Activated B cell treated with CpG ODN at 0.5 μM for 24 hours (primary cell): ENCODE measurements at regions not wholly inside any gene's neighbourhood (a gene's known extent, or its start where the extent isn't known, plus 50 kb on each side); places are given as distances from the start of the nearest gene placed in this dataset.
"Not testable (repeated sequence)": the region's sequence is repeated elsewhere in the genome, so short reads cannot be mapped to it uniquely, and the experiment has no call there.

Experiments used
- ATAC-seq: fragments of 200-7000 bp; cut with Tn5 transposase; one replicate; pipeline ENCODE4 v1.10.0; 2021; ENCODE audit warnings: low read depth, mild to moderate bottlenecking, moderate library complexity
- CTCF ChIA-PET: fragments of 350-600 bp; sonication (Branson Sonifier 250); formaldehyde crosslinking; loops from one replicate; lab custom pipeline; 2021; ENCODE audit warnings: antibody characterized with exemption; lab: Charles Lee
- POLR2A ChIA-PET: fragments of 350-600 bp; sonication (Branson Sonifier 250); formaldehyde crosslinking; loops from one replicate; lab custom pipeline; 2021; ENCODE audit warnings: antibody characterized with exemption; lab: Charles Lee
- DNase-seq: peaks from one replicate; pipeline ENCODE4 v3.0.0; 2022
- H3K27ac Mint-ChIP-seq: one replicate; pipeline ENCODE4 v1.8.0; 2020; ENCODE audit warnings: mixed read lengths
- H3K27me3 Mint-ChIP-seq: one replicate; pipeline ENCODE4 v1.8.0; 2021; ENCODE audit warnings: mixed read lengths
- H3K36me3 Mint-ChIP-seq: one replicate; pipeline ENCODE4 v1.8.0; 2021; ENCODE audit warnings: low read depth, mixed read lengths
- H3K4me1 Mint-ChIP-seq: one replicate; pipeline ENCODE4 v1.8.0; 2021; ENCODE audit warnings: mixed read lengths
- H3K4me3 Mint-ChIP-seq: one replicate; pipeline ENCODE4 v1.8.0; 2020; ENCODE audit warnings: mild to moderate bottlenecking, mixed read lengths
- H3K9me3 Mint-ChIP-seq: one replicate; pipeline ENCODE4 v1.8.0; 2020; ENCODE audit warnings: mixed read lengths
- CTCF ChIP-seq: fragments of 200-600 bp; IDR thresholded peaks from one replicate; pipeline ENCODE4 v1.8.0; 2022; ENCODE audit warnings: antibody characterized with exemption, mild to moderate bottlenecking
- intact Hi-C: fragments of 100-400 bp; cut with micrococcal nuclease; formaldehyde crosslinking; loops from one replicate; pipeline ENCODE4 v1.15.1; 2024

GRCh38 chr1:110266834-110267233 is 56.7 kb downstream of the KCNC4 start:
- no peak for ATAC-seq
- H3K4me3 Mint-ChIP-seq: no peak overlapping the region
- no peak overlapping the region for H3K27ac Mint-ChIP-seq
- H3K36me3 Mint-ChIP-seq: no peaks in the 10 kb centered on the region
- intact Hi-C loops: no loop called here
- DNase-seq: no peak
- CTCF ChIA-PET: interaction anchor here (1.0 kb wide), 1 partner anchor 59 kb away, joined by 3 read pairs; no protein-coding TSS in a partner anchor
- POLR2A ChIA-PET: no interaction called here
- no peak for TF ChIP-seq CTCF
- H3K27me3 Mint-ChIP-seq: no peaks in the 10 kb centered on the region
- no peaks in the 10 kb centered on the region for H3K9me3 Mint-ChIP-seq
- no peaks in the 10 kb centered on the region for H3K4me1 Mint-ChIP-seq

- CTCF ChIA-PET: no interaction called here
- intact Hi-C loops: no loop called here
- Mint-ChIP-seq H3K27me3 (no peaks in the 10 kb centered on the region), H3K36me3 (no peaks in the 10 kb centered on the region), H3K27ac (no peak overlapping the region), H3K9me3 (no peaks in the 10 kb centered on the region), H3K4me3 (no peak overlapping the region), H3K4me1 (no peaks in the 10 kb centered on the region)
- ATAC-seq: no peak
- POLR2A ChIA-PET: no interaction called here
- TF ChIP-seq CTCF: no peak
- DNase-seq: no peak
Measured at GRCh38 chr1:110267260-110267659, 57.1 kb downstream of the KCNC4 start.

DNA sequence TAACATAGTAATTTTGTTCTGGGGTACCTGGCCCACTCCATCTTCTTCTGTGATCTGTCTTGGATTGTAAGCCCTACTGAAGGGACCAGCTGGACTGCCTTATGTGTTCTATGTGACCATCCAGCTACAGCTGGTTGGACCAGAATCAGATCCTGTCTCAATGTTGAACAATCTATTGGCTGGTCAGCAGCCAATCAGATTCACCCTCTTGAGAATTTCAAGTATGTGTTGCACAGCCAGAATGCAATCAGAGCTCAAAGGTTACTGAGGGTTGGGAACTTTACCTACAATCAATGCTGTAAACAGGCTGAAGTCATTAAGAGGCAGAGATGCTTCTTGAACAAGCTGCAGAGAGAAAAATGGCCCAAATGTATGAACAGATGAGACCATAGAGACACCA is 61.9 kb downstream of the KCNC4 start:
- DNase-seq: no peak
- no peak for TF ChIP-seq CTCF
- H3K36me3 Mint-ChIP-seq: no peaks in the 10 kb centered on the region
- no peaks in the 10 kb centered on the region for H3K9me3 Mint-ChIP-seq
- no peak overlapping the region for H3K27ac Mint-ChIP-seq
- CTCF ChIA-PET: interaction anchor here (2.9 kb wide), 1 partner anchor 188 kb away, joined by 7 read pairs; no protein-coding TSS in a partner anchor
- H3K4me3 Mint-ChIP-seq: no peak overlapping the region
- no peaks in the 10 kb centered on the region for H3K27me3 Mint-ChIP-seq
- no peaks in the 10 kb centered on the region for H3K4me1 Mint-ChIP-seq
- intact Hi-C loops: no loop called here
- no peak for ATAC-seq
- POLR2A ChIA-PET: no interaction called here

DNA sequence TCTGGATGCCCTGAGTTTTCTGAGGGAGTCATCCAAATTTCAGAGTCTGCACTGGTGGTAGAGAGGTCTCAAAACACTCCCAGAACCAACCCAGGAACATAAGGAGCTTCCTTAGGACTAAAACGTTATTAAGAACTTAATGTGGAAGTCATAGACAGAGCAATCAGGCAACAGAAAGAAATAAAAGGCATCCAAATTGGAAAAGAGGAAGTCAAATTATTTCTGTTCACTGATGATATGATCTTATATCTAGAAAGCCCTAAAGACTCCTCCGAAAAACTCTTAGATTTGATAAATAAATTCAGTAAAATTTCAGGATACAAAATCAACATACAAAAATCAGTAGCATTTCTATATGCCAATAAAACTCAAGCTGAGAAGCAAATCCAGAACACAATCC is 63.7 kb downstream of the KCNC4 start:
- intact Hi-C loops, H3K36me3 Mint-ChIP-seq, POLR2A ChIA-PET, H3K9me3 Mint-ChIP-seq, H3K4me3 Mint-ChIP-seq, H3K27me3 Mint-ChIP-seq, ATAC-seq, H3K27ac Mint-ChIP-seq, H3K4me1 Mint-ChIP-seq, CTCF ChIA-PET, DNase-seq: not testable (repeated sequence)

- no peaks in the 10 kb centered on the region for H3K4me1 Mint-ChIP-seq
- H3K4me3 Mint-ChIP-seq: no peak overlapping the region
- ChIA-PET POLR2A (no interaction called here), CTCF (interaction anchor here (1.8 kb wide), 1 partner anchor 73 kb away, joined by 8 read pairs; no protein-coding TSS in a partner anchor)
- no peaks in the 10 kb centered on the region for H3K36me3 Mint-ChIP-seq
- H3K27me3 Mint-ChIP-seq: no peaks in the 10 kb centered on the region
- no peaks in the 10 kb centered on the region for H3K9me3 Mint-ChIP-seq
- no peak for ATAC-seq
- H3K27ac Mint-ChIP-seq: no peak overlapping the region
- no peak for TF ChIP-seq CTCF
- DNase-seq: no peak
- intact Hi-C loops: no loop called here
Measured at GRCh38 chr1:110280126-110280525, 59.1 kb upstream of the RBM15 start.

DNA sequence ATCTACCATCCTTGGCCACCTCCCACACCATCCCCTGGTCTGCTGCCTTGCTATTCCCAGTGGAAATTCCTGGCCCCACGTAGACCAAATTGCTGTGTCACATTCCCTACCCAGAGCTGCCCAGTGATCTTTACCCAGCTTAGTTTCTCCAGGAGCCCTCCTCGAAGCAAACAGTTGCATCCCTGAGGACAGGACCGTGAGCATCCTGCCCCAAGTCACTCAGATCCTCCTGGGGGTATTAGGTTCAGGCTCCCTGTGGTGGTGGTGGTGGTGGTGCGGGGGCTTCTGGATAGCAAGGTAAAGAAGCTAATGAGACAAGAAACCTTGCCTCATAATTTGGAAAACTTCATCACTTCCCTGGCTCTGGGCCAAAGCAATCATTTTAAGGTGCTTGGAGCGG is 58.4 kb upstream of the RBM15 start:
- CTCF ChIA-PET: interaction anchor here (1.8 kb wide), 1 partner anchor 73 kb away, joined by 8 read pairs; no protein-coding TSS in a partner anchor
- POLR2A ChIA-PET: no interaction called here
- no peak for TF ChIP-seq CTCF

More for the DNA sequence above, 58.4 kb upstream of the RBM15 start:
- no peaks in the 10 kb centered on the region for H3K36me3 Mint-ChIP-seq
- intact Hi-C loops: no loop called here
- no peak overlapping the region for H3K4me3 Mint-ChIP-seq
- H3K27ac Mint-ChIP-seq: no peak overlapping the region
- H3K9me3 Mint-ChIP-seq: no peaks in the 10 kb centered on the region
- no peaks in the 10 kb centered on the region for H3K27me3 Mint-ChIP-seq
- no peak for ATAC-seq
- H3K4me1 Mint-ChIP-seq: no peaks in the 10 kb centered on the region
- no peak for DNase-seq
